Testis (tissue), 2 donors: ENCODE measurements at regions not wholly inside any gene's neighbourhood (a gene's known extent, or its start where the extent isn't known, plus 50 kb on each side); places are given as distances from the start of the nearest gene placed in this dataset.

Source experiments
- DNase-seq: peaks from one replicate; pipeline ENCODE4 v3.0.0-alpha.2; 2019
- H3K27ac ChIP-seq, 2 donors: fragments of 200-600 bp; sonication (generic); one replicate each; pipeline ENCODE4 v1.5.1; 2019
- H3K27me3 ChIP-seq: fragments of 200-600 bp; sonication (generic); one replicate; pipeline ENCODE4 v1.5.1; 2019
- H3K36me3 ChIP-seq: fragments of 200-600 bp; sonication (generic); one replicate; pipeline ENCODE4 v1.5.1; 2017; ENCODE audit warnings: low read depth; ENCODE audit errors: missing control alignments
- H3K4me1 ChIP-seq: fragments of 200-600 bp; sonication (generic); one replicate; pipeline ENCODE4 v1.5.1; 2019
- H3K4me3 ChIP-seq, 2 donors: fragments of 200-600 bp; sonication (generic); one replicate each; pipeline ENCODE4 v1.5.1; 2017 to 2019
- H3K9me3 ChIP-seq: fragments of 200-600 bp; sonication (generic); one replicate; pipeline ENCODE4 v1.5.1; 2017
- CTCF ChIP-seq, 3 experiments: fragments of 450-650 bp in 2 of 3; fragments of 200-600 bp in 1 of 3; sonication (generic) in 1 of 3; IDR thresholded peaks; one replicate each; pipeline ENCODE4 v1.5.1; 2016 to 2019; ENCODE audit warnings: antibody characterized with exemption in 3 of 3, mild to moderate bottlenecking in 2 of 3, moderate library complexity in 1 of 3
- POLR2A ChIP-seq: fragments of 450-650 bp; IDR thresholded peaks from one replicate; pipeline ENCODE4 v1.6.1; 2017; ENCODE audit warnings: antibody characterized with exemption, mild to moderate bottlenecking, moderate library complexity
- WGBS, 2 donors: methylation state at CpG; one replicate each; pipeline ENCODE4 v1.1.5; 2018; 5-methylcytosine and 5-hydroxymethylcytosine counted together
- intact Hi-C: fragments of 100-400 bp; cut with DNase I; formaldehyde crosslinking; loops from one replicate; pipeline ENCODE4 v1.15.1; 2023; ENCODE audit warnings: low total_unique reads

GRCh38 chr20:60381643-60382400, 423.6 kb downstream of the CDH26 start:
- no peak for DNase-seq
- WGBS, 2 donors, result 58 to 66% methylated on average over 3 of the region's 3 CpGs
- TF ChIP-seq CTCF (IDR thresholded peaks at IDR 0.05), result no peak
- no peak for TF ChIP-seq POLR2A
- intact Hi-C loops, result no loop called here
- Histone ChIP-seq H3K4me1 (no peaks in the 10 kb centered on the region), H3K27ac (no peak overlapping the region), H3K36me3 (no peaks in the 10 kb centered on the region), H3K4me3 (no peak overlapping the region), H3K27me3 (no peaks in the 10 kb centered on the region), H3K9me3 (no peaks in the 10 kb centered on the region)

GRCh38 chr20:60389441-60389840, 431.2 kb downstream of the CDH26 start:
- H3K4me3 ChIP-seq, result no peak overlapping the region
- TF ChIP-seq CTCF (IDR thresholded peaks at IDR 0.05) (no peak), POLR2A (no peak)
- intact Hi-C loops, result no loop called here

GRCh38 chr20:60389882-60390281, 431.7 kb downstream of the CDH26 start:
- no peaks in the 10 kb centered on the region for H3K36me3 ChIP-seq
- no peak for TF ChIP-seq POLR2A
- TF ChIP-seq CTCF (IDR thresholded peaks at IDR 0.05), result no peak
- no peak overlapping the region for H3K4me3 ChIP-seq
- no peaks in the 10 kb centered on the region for H3K4me1 ChIP-seq
- H3K27ac ChIP-seq, result no peak overlapping the region
- intact Hi-C loops, result no loop called here
- DNase-seq, result no peak
- whole genome bisulfite sequencing, 2 donors, result 46 to 52% methylated on average over 7 of the region's 7 CpGs
- H3K27me3 ChIP-seq, result no peaks in the 10 kb centered on the region
- H3K9me3 ChIP-seq, result no peaks in the 10 kb centered on the region

More at GRCh38 chr20:60389441-60389840, 431.2 kb downstream of the CDH26 start:
- H3K27ac ChIP-seq, result no peak overlapping the region
- DNase-seq, result no peak
- no peaks in the 10 kb centered on the region for H3K9me3 ChIP-seq
- H3K27me3 ChIP-seq, result no peaks in the 10 kb centered on the region
- no peaks in the 10 kb centered on the region for H3K4me1 ChIP-seq
- no peaks in the 10 kb centered on the region for H3K36me3 ChIP-seq

- Histone ChIP-seq H3K4me3 (no peak overlapping the region), H3K27me3 (no peaks in the 10 kb centered on the region), H3K9me3 (no peaks in the 10 kb centered on the region), H3K36me3 (no peaks in the 10 kb centered on the region), H3K27ac (no peak overlapping the region), H3K4me1 (no peaks in the 10 kb centered on the region)
- intact Hi-C loops, result no loop called here
- TF ChIP-seq POLR2A, result no peak
- no peak for TF ChIP-seq CTCF (IDR thresholded peaks at IDR 0.05)
- no peak for DNase-seq
- 66 to 77% methylated on average over 2 to 3 of the region's 3 CpGs for WGBS, 2 donors
These were observed 437.8 kb downstream of the CDH26 start for GRCh38 chr20:60395991-60396390.

GRCh38 chr20:60400567-60400966, 442.3 kb downstream of the CDH26 start:
- no peaks in the 10 kb centered on the region for H3K9me3 ChIP-seq

More at GRCh38 chr20:60400567-60400966, 442.3 kb downstream of the CDH26 start:
- TF ChIP-seq POLR2A (no peak), CTCF (IDR thresholded peaks at IDR 0.05) (no peak)
- Histone ChIP-seq H3K36me3 (no peaks in the 10 kb centered on the region), H3K27me3 (no peaks in the 10 kb centered on the region), H3K4me1 (no peaks in the 10 kb centered on the region), H3K4me3 (no peak overlapping the region), H3K27ac (no peak overlapping the region)
- intact Hi-C loops, result no loop called here
- WGBS, 2 donors, result 88 to 91% methylated on average over 1 of the region's 1 CpG
- DNase-seq, result no peak
